H9 (cell line): ENCODE measurements at regions not wholly inside any gene's neighbourhood (a gene's known extent, or its start where the extent isn't known, plus 50 kb on each side); places are given as distances from the start of the nearest gene placed in this dataset.

Experiments
- DNase-seq: peaks from one replicate; pipeline ENCODE4 v3.0.0-alpha.2; 2017
- H2AFZ ChIP-seq: one replicate; pipeline ENCODE4 v1.6.1; 2013; ENCODE audit warnings: mild to moderate bottlenecking, low read length, control low read depth, moderate library complexity
- H2AK5ac ChIP-seq: 2 replicates; pipeline ENCODE4 v1.6.1; 2013; ENCODE audit warnings: low read length, control low read depth, mixed read lengths; ENCODE audit not compliant: insufficient read length
- H2BK120ac ChIP-seq: one replicate; pipeline ENCODE4 v1.6.1; 2013; ENCODE audit warnings: low read depth, mild to moderate bottlenecking, low read length, control low read depth, inconsistent platforms; ENCODE audit not compliant: poor library complexity, severe bottlenecking
- H2BK12ac ChIP-seq: 2 replicates; pipeline ENCODE4 v1.6.1; 2013; ENCODE audit warnings: low read length, control low read depth, mixed read lengths, low read depth; ENCODE audit not compliant: insufficient read length
- H2BK15ac ChIP-seq: 2 replicates; pipeline ENCODE4 v1.6.1; 2013; ENCODE audit warnings: low read depth, low read length, control low read depth
- H2BK20ac ChIP-seq: one replicate; pipeline ENCODE4 v1.6.1; 2013; ENCODE audit warnings: low read depth, mild to moderate bottlenecking, low read length, control low read depth, inconsistent platforms; ENCODE audit not compliant: poor library complexity, severe bottlenecking
- H2BK5ac ChIP-seq: 2 replicates; pipeline ENCODE4 v1.6.1; 2013; ENCODE audit warnings: low read length, control low read depth, mixed read lengths; ENCODE audit not compliant: insufficient read length
- H3K14ac ChIP-seq: 2 replicates; pipeline ENCODE4 v1.6.1; 2013; ENCODE audit warnings: low read length, control low read depth; ENCODE audit not compliant: insufficient read depth
- H3K18ac ChIP-seq: 2 replicates; pipeline ENCODE4 v1.6.1; 2013; ENCODE audit warnings: low read depth, mild to moderate bottlenecking, mixed read lengths, low read length, control low read depth; ENCODE audit not compliant: insufficient read length
- H3K23ac ChIP-seq: 2 replicates; pipeline ENCODE4 v1.6.1; 2013; ENCODE audit warnings: low read length, control low read depth, mixed read lengths, low read depth; ENCODE audit not compliant: insufficient read length
- H3K23me2 ChIP-seq: 2 replicates; pipeline ENCODE4 v1.6.1; 2013; ENCODE audit warnings: low read depth, mild to moderate bottlenecking, mixed read lengths, low read length, control low read depth; ENCODE audit not compliant: insufficient read length, poor library complexity, severe bottlenecking
- H3K27ac ChIP-seq: 2 replicates; pipeline ENCODE4 v1.5.1; 2013; ENCODE audit warnings: low read length, control low read depth, mixed read lengths, low read depth; ENCODE audit not compliant: insufficient read length
- H3K27me3 ChIP-seq: 2 replicates; pipeline ENCODE4 v1.6.1; 2013; ENCODE audit warnings: low read length, control low read depth, inconsistent platforms; ENCODE audit not compliant: insufficient read depth
- H3K4ac ChIP-seq: 2 replicates; pipeline ENCODE4 v1.6.1; 2013; ENCODE audit warnings: low read depth, mild to moderate bottlenecking, control low read depth, inconsistent platforms, low read length, moderate library complexity
- H3K4me1 ChIP-seq: 2 replicates; pipeline ENCODE4 v1.6.1; 2013; ENCODE audit warnings: low read length, control low read depth, inconsistent platforms; ENCODE audit not compliant: insufficient read depth
- H3K4me2 ChIP-seq: 2 replicates; pipeline ENCODE4 v1.6.1; 2013; ENCODE audit warnings: low read length, control low read depth, mixed read lengths; ENCODE audit not compliant: insufficient read length, insufficient read depth
- H3K56ac ChIP-seq: 2 replicates; pipeline ENCODE4 v1.6.1; 2013; ENCODE audit warnings: low read depth, mild to moderate bottlenecking, mixed read lengths, low read length, control low read depth; ENCODE audit not compliant: insufficient read length
- H3K79me1 ChIP-seq: 2 replicates; pipeline ENCODE4 v1.6.1; 2013; ENCODE audit warnings: low read depth, mild to moderate bottlenecking, moderate library complexity, low read length, control low read depth, inconsistent platforms; ENCODE audit not compliant: insufficient read depth, poor library complexity, severe bottlenecking
- H3K79me2 ChIP-seq: 2 replicates; pipeline ENCODE4 v1.6.1; 2013; ENCODE audit warnings: low read length, control low read depth, inconsistent platforms; ENCODE audit not compliant: insufficient read depth
- H3K9ac ChIP-seq: 2 replicates; pipeline ENCODE4 v1.6.1; 2013; ENCODE audit warnings: low read length, control low read depth, mixed read lengths; ENCODE audit not compliant: insufficient read length; ENCODE audit errors: extremely low read depth
- H3K9me3 ChIP-seq: one replicate; pipeline ENCODE4 v1.6.1; 2013; ENCODE audit warnings: low read depth, low read length, inconsistent platforms; ENCODE audit not compliant: control insufficient read depth
- H3T11ph ChIP-seq: one replicate; pipeline ENCODE4 v1.6.1; 2013; ENCODE audit warnings: mild to moderate bottlenecking, low read length, control low read depth, inconsistent platforms
- H4K20me1 ChIP-seq: one replicate; pipeline ENCODE4 v1.6.1; 2013; ENCODE audit not compliant: control insufficient read depth, insufficient read length, insufficient read depth
- H4K5ac ChIP-seq: 2 replicates; pipeline ENCODE4 v1.6.1; 2013; ENCODE audit warnings: low read depth, mild to moderate bottlenecking, mixed read lengths, low read length, control low read depth; ENCODE audit not compliant: insufficient read length
- H4K8ac ChIP-seq: replicated peaks from 2 replicates; pipeline ENCODE4 v1.6.1; 2013; ENCODE audit warnings: low read length, control low read depth, mixed read lengths, low read depth; ENCODE audit not compliant: insufficient read length
- H4K91ac ChIP-seq: 2 replicates; pipeline ENCODE4 v1.6.1; 2013; ENCODE audit warnings: low read depth, mild to moderate bottlenecking, moderate library complexity, mixed read lengths, low read length, control low read depth; ENCODE audit not compliant: insufficient read length
- H3K27ac Mint-ChIP-seq, 3 experiments: 2 replicates in 2 of 3; 3 replicates in 1 of 3; pipeline ENCODE4 v1.8.0; 2020 to 2021; ENCODE audit warnings: mixed read lengths in 3 of 3, mild to moderate bottlenecking in 1 of 3, moderate library complexity in 1 of 3
- H3K27me3 Mint-ChIP-seq: 2 replicates; pipeline ENCODE4 v1.8.0; 2021; ENCODE audit warnings: low read depth, mild to moderate bottlenecking, moderate library complexity, mixed read lengths
- H3K36me3 Mint-ChIP-seq, 3 experiments: 2 replicates in 2 of 3; 3 replicates in 1 of 3; pipeline ENCODE4 v1.8.0; 2020 to 2021; ENCODE audit warnings: low read depth in 3 of 3, mixed read lengths in 3 of 3; ENCODE audit not compliant: insufficient read depth in 1 of 3
- H3K4me1 Mint-ChIP-seq, 2 experiments: 2 replicates each; pipeline ENCODE4 v1.8.0; 2020; ENCODE audit warnings: mixed read lengths in 2 of 2
- H3K4me3 Mint-ChIP-seq, 2 experiments: 2 replicates in 1 of 2; 3 replicates in 1 of 2; pipeline ENCODE4 v1.8.0; 2020 to 2021; ENCODE audit warnings: mild to moderate bottlenecking in 2 of 2, mixed read lengths in 2 of 2, moderate library complexity in 1 of 2
- H3K9me3 Mint-ChIP-seq, 2 experiments: 2 replicates in 1 of 2; 3 replicates in 1 of 2; pipeline ENCODE4 v1.8.0; 2020; ENCODE audit warnings: mild to moderate bottlenecking in 2 of 2, mixed read lengths in 2 of 2, moderate library complexity in 1 of 2
- WGBS: extraction: QIAGEN DNeasy Blood & Tissue Kit; methylation state at CpG from one replicate; pipeline ENCODE4 v1.1.7; 2013; ENCODE audit warnings: missing lambda C conversion rate, low lambda C conversion rate, mixed read lengths; ENCODE audit not compliant: insufficient read length; ENCODE audit errors: extremely low coverage; 5-methylcytosine and 5-hydroxymethylcytosine counted together
- TF ChIP-seq, protein P1 (sequence below): fragments of 200-600 bp; sonication (generic); conservative IDR thresholded peaks from 3 replicates; pipeline ENCODE4 v1.8.0; 2021; ENCODE audit warnings: antibody characterized with exemption, mild to moderate bottlenecking

- Histone ChIP-seq H3K27me3 (no peaks in the 10 kb centered on the region; the same call in 1 of the 2 replicates), H3K9ac (no peak overlapping the region), H3K79me2 (no peaks in the 10 kb centered on the region), H3K27ac (no peak overlapping the region), H2BK5ac (no peak overlapping the region), H3K14ac (no peak overlapping the region), H2BK15ac (no peak overlapping the region), H2BK120ac (no peak overlapping the region), H3K9me3 (no peaks in the 10 kb centered on the region), H3K18ac (no peak overlapping the region), H3K23me2 (no peaks in the 10 kb centered on the region), H2AFZ (no peak overlapping the region), H3K23ac (no peak overlapping the region), H3K79me1 (no peaks in the 10 kb centered on the region), H4K5ac (no peak overlapping the region), H3K4me2 (no peak overlapping the region), H3T11ph (no peak overlapping the region), H2BK20ac (no peak overlapping the region), H3K4ac (no peak overlapping the region), H3K56ac (no peak overlapping the region), H2BK12ac (no peak overlapping the region), H4K91ac (no peak overlapping the region), H2AK5ac (no peak overlapping the region), H3K4me1 (no peaks in the 10 kb centered on the region; the same call in 1 of the 2 replicates), H4K20me1 (no peaks in the 10 kb centered on the region), H4K8ac (no peak overlapping the region)
- H3K9me3 Mint-ChIP-seq = peaks cover 8 to 11% of the 10 kb centered on the region in 2 experiments; a peak in 4 of 5 replicates
- no CpG with 5 or more reads among the region's 4 CpGs for WGBS
- no peaks in the 10 kb centered on the region for H3K27me3 Mint-ChIP-seq
- no peak overlapping the region for H3K27ac Mint-ChIP-seq
- H3K4me1 Mint-ChIP-seq = peaks cover 34 to 38% of the 10 kb centered on the region in 2 experiments
- no peak overlapping the region for H3K4me3 Mint-ChIP-seq
- TF ChIP-seq, protein P1, sequence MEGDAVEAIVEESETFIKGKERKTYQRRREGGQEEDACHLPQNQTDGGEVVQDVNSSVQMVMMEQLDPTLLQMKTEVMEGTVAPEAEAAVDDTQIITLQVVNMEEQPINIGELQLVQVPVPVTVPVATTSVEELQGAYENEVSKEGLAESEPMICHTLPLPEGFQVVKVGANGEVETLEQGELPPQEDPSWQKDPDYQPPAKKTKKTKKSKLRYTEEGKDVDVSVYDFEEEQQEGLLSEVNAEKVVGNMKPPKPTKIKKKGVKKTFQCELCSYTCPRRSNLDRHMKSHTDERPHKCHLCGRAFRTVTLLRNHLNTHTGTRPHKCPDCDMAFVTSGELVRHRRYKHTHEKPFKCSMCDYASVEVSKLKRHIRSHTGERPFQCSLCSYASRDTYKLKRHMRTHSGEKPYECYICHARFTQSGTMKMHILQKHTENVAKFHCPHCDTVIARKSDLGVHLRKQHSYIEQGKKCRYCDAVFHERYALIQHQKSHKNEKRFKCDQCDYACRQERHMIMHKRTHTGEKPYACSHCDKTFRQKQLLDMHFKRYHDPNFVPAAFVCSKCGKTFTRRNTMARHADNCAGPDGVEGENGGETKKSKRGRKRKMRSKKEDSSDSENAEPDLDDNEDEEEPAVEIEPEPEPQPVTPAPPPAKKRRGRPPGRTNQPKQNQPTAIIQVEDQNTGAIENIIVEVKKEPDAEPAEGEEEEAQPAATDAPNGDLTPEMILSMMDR = no peak
- peaks cover 2 to 8% (median 6%) of the 10 kb centered on the region in 3 experiments; a peak in 2 of 7 replicates for H3K36me3 Mint-ChIP-seq
- no peak for DNase-seq
Measured at GRCh38 chr20:11354846-11355245, 562.8 kb upstream of the BTBD3 start.
